GM23338 (cell line): ENCODE measurements at regions not wholly inside any gene's neighbourhood (a gene's known extent, or its start where the extent isn't known, plus 50 kb on each side); places are given as distances from the start of the nearest gene placed in this dataset.

ENCODE experiments used
- ATAC-seq: fragments of 200-7000 bp; cut with Tn5 transposase; 3 replicates; pipeline ENCODE4 v1.9.1; 2020
- DNase-seq: peaks from one replicate; pipeline ENCODE4 v3.0.0-alpha.2; 2015; ENCODE audit warnings: low spot score
- H2AFZ ChIP-seq: fragments of 200-600 bp; sonication (generic); 2 replicates; pipeline ENCODE4 v1.8.0; 2016; ENCODE audit warnings: antibody characterized with exemption, mild to moderate bottlenecking, moderate library complexity
- H3F3A ChIP-seq: fragments of 200-600 bp; sonication (generic); replicated peaks from 2 replicates; pipeline ENCODE4 v1.8.0; 2017; ENCODE audit warnings: antibody characterized with exemption, mixed run types, low read depth
- H3K27ac ChIP-seq: fragments of 200-600 bp; sonication (generic); 2 replicates; pipeline ENCODE4 v1.6.1; 2016; ENCODE audit warnings: low read depth
- H3K27me3 ChIP-seq: fragments of 200-600 bp; sonication (generic); 2 replicates; pipeline ENCODE4 v1.8.0; 2016; ENCODE audit warnings: mild to moderate bottlenecking, mixed run types, moderate library complexity; ENCODE audit not compliant: insufficient read depth
- H3K36me3 ChIP-seq: fragments of 200-600 bp; sonication (generic); 2 replicates; pipeline ENCODE4 v1.8.0; 2016; ENCODE audit warnings: mild to moderate bottlenecking; ENCODE audit not compliant: insufficient read depth
- H3K4me1 ChIP-seq: fragments of 200-600 bp; sonication (generic); 2 replicates; pipeline ENCODE4 v1.8.0; 2016; ENCODE audit warnings: mild to moderate bottlenecking, moderate library complexity; ENCODE audit not compliant: insufficient read depth
- H3K4me2 ChIP-seq: fragments of 200-600 bp; sonication (generic); 2 replicates; pipeline ENCODE4 v1.7.1; 2017; ENCODE audit warnings: mixed run types
- H3K4me3 ChIP-seq: fragments of 200-600 bp; sonication (generic); 2 replicates; pipeline ENCODE4 v1.6.1; 2016; ENCODE audit warnings: mixed run types
- H3K79me2 ChIP-seq: fragments of 200-600 bp; sonication (generic); replicated peaks from 2 replicates; pipeline ENCODE4 v1.8.0; 2017; ENCODE audit warnings: mild to moderate bottlenecking; ENCODE audit not compliant: insufficient read depth
- H3K9me2 ChIP-seq: fragments of 200-600 bp; sonication (generic); 2 replicates; pipeline ENCODE4 v1.8.0; 2017; ENCODE audit not compliant: insufficient read depth
- H4K20me1 ChIP-seq: fragments of 200-600 bp; sonication (generic); replicated peaks from 2 replicates; pipeline ENCODE4 v1.8.0; 2017; ENCODE audit warnings: mild to moderate bottlenecking; ENCODE audit not compliant: insufficient read depth
- H3K27ac Mint-ChIP-seq: 2 replicates; pipeline ENCODE4 v1.8.0; 2020; ENCODE audit warnings: inconsistent platforms, mild to moderate bottlenecking, moderate library complexity, mixed read lengths
- H3K27me3 Mint-ChIP-seq: 3 replicates; pipeline ENCODE4 v1.8.0; 2022; ENCODE audit warnings: low read depth, mild to moderate bottlenecking, moderate library complexity, mixed read lengths, inconsistent platforms; ENCODE audit not compliant: insufficient read depth, poor library complexity
- H3K36me3 Mint-ChIP-seq: 3 replicates; pipeline ENCODE4 v1.8.0; 2021; ENCODE audit warnings: low read depth, mild to moderate bottlenecking, inconsistent platforms, moderate library complexity, mixed read lengths
- H3K4me1 Mint-ChIP-seq: 3 replicates; pipeline ENCODE4 v1.8.0; 2020; ENCODE audit warnings: mild to moderate bottlenecking, inconsistent platforms, mixed read lengths
- H3K4me3 Mint-ChIP-seq: 3 replicates; pipeline ENCODE4 v1.8.0; 2021; ENCODE audit warnings: moderate library complexity, mild to moderate bottlenecking, inconsistent platforms, mixed read lengths
- H3K9me3 Mint-ChIP-seq: 3 replicates; pipeline ENCODE4 v1.8.0; 2020; ENCODE audit warnings: moderate library complexity, mild to moderate bottlenecking, inconsistent platforms, mixed read lengths
- CREB1 ChIP-seq: fragments of 250-450 bp; sonication (Bioruptor Pico); IDR thresholded peaks from 2 replicates; pipeline ENCODE4 v1.5.0; 2020; ENCODE audit warnings: low read depth, mild to moderate bottlenecking, moderate library complexity
- NANOG ChIP-seq: IDR thresholded peaks from 2 replicates; pipeline ENCODE4 v1.6.1; 2016; ENCODE audit warnings: antibody characterized with exemption, borderline replicate concordance
- POLR2AphosphoS5 ChIP-seq: IDR thresholded peaks from 2 replicates; pipeline ENCODE4 v1.6.1; 2016; ENCODE audit warnings: antibody characterized with exemption, low read depth
- STAT1 ChIP-seq: IDR thresholded peaks from one replicate; pipeline ENCODE4 v1.6.1; 2016; ENCODE audit warnings: antibody characterized with exemption; ENCODE audit not compliant: unreplicated experiment
- ZNF331 ChIP-seq: fragments of 250-450 bp; sonication (Bioruptor Pico); IDR thresholded peaks from 2 replicates; pipeline ENCODE4 v1.5.0; 2020; ENCODE audit warnings: low read depth, mild to moderate bottlenecking, moderate library complexity
- TF ChIP-seq, protein P1 (sequence below): IDR thresholded peaks from one replicate; pipeline ENCODE4 v1.6.1; 2018; ENCODE audit warnings: antibody characterized with exemption; ENCODE audit not compliant: unreplicated experiment
- TF ChIP-seq, protein P2 (sequence below): fragments of 250-450 bp; sonication (Bioruptor Pico); IDR thresholded peaks from 2 replicates; pipeline ENCODE4 v1.5.0; 2020; ENCODE audit warnings: mild to moderate bottlenecking, moderate library complexity

DNA sequence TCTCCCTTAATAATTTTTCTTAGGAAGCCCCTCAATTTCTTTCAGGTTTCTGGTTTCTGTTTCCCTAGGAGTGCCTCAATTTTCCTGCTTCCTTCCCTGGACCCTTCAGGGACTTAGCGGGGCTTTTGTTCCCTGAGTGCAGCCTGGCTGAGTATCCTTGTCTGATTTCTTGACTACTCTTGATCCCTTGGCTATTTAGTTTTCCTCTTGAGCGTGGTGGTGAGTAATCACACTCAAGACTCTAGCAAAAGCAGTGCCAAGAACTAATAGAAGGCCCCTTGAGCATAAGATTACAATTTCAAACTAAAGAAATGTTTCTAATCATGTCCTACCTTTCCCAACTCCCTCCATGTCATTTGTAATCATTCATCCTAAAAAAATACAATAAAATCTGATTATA is 94.3 kb upstream of the C3orf80 start (continued):
- TF ChIP-seq, protein P1, sequence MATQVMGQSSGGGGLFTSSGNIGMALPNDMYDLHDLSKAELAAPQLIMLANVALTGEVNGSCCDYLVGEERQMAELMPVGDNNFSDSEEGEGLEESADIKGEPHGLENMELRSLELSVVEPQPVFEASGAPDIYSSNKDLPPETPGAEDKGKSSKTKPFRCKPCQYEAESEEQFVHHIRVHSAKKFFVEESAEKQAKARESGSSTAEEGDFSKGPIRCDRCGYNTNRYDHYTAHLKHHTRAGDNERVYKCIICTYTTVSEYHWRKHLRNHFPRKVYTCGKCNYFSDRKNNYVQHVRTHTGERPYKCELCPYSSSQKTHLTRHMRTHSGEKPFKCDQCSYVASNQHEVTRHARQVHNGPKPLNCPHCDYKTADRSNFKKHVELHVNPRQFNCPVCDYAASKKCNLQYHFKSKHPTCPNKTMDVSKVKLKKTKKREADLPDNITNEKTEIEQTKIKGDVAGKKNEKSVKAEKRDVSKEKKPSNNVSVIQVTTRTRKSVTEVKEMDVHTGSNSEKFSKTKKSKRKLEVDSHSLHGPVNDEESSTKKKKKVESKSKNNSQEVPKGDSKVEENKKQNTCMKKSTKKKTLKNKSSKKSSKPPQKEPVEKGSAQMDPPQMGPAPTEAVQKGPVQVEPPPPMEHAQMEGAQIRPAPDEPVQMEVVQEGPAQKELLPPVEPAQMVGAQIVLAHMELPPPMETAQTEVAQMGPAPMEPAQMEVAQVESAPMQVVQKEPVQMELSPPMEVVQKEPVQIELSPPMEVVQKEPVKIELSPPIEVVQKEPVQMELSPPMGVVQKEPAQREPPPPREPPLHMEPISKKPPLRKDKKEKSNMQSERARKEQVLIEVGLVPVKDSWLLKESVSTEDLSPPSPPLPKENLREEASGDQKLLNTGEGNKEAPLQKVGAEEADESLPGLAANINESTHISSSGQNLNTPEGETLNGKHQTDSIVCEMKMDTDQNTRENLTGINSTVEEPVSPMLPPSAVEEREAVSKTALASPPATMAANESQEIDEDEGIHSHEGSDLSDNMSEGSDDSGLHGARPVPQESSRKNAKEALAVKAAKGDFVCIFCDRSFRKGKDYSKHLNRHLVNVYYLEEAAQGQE: no peak
- no peak for TF ChIP-seq STAT1
- TF ChIP-seq, protein P2, sequence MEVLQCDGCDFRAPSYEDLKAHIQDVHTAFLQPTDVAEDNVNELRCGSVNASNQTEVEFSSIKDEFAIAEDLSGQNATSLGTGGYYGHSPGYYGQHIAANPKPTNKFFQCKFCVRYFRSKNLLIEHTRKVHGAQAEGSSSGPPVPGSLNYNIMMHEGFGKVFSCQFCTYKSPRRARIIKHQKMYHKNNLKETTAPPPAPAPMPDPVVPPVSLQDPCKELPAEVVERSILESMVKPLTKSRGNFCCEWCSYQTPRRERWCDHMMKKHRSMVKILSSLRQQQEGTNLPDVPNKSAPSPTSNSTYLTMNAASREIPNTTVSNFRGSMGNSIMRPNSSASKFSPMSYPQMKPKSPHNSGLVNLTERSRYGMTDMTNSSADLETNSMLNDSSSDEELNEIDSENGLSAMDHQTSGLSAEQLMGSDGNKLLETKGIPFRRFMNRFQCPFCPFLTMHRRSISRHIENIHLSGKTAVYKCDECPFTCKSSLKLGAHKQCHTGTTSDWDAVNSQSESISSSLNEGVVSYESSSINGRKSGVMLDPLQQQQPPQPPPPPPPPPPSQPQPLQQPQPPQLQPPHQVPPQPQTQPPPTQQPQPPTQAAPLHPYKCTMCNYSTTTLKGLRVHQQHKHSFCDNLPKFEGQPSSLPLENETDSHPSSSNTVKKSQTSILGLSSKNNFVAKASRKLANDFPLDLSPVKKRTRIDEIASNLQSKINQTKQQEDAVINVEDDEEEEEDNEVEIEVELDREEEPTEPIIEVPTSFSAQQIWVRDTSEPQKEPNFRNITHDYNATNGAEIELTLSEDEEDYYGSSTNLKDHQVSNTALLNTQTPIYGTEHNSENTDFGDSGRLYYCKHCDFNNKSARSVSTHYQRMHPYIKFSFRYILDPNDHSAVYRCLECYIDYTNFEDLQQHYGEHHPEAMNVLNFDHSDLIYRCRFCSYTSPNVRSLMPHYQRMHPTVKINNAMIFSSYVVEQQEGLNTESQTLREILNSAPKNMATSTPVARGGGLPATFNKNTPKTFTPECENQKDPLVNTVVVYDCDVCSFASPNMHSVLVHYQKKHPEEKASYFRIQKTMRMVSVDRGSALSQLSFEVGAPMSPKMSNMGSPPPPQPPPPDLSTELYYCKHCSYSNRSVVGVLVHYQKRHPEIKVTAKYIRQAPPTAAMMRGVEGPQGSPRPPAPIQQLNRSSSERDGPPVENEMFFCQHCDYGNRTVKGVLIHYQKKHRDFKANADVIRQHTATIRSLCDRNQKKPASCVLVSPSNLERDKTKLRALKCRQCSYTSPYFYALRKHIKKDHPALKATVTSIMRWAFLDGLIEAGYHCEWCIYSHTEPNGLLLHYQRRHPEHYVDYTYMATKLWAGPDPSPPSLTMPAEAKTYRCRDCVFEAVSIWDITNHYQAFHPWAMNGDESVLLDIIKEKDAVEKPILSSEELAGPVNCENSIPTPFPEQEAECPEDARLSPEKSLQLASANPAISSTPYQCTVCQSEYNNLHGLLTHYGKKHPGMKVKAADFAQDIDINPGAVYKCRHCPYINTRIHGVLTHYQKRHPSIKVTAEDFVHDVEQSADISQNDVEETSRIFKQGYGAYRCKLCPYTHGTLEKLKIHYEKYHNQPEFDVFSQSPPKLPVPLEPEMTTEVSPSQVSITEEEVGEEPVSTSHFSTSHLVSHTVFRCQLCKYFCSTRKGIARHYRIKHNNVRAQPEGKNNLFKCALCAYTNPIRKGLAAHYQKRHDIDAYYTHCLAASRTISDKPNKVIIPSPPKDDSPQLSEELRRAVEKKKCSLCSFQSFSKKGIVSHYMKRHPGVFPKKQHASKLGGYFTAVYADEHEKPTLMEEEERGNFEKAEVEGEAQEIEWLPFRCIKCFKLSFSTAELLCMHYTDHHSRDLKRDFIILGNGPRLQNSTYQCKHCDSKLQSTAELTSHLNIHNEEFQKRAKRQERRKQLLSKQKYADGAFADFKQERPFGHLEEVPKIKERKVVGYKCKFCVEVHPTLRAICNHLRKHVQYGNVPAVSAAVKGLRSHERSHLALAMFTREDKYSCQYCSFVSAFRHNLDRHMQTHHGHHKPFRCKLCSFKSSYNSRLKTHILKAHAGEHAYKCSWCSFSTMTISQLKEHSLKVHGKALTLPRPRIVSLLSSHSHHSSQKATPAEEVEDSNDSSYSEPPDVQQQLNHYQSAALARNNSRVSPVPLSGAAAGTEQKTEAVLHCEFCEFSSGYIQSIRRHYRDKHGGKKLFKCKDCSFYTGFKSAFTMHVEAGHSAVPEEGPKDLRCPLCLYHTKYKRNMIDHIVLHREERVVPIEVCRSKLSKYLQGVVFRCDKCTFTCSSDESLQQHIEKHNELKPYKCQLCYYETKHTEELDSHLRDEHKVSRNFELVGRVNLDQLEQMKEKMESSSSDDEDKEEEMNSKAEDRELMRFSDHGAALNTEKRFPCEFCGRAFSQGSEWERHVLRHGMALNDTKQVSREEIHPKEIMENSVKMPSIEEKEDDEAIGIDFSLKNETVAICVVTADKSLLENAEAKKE: no peak
- no peak for TF ChIP-seq CREB1 (CRISPR knock-in tag)
- TF ChIP-seq ZNF331 (CRISPR knock-in tag): no peak

DNA sequence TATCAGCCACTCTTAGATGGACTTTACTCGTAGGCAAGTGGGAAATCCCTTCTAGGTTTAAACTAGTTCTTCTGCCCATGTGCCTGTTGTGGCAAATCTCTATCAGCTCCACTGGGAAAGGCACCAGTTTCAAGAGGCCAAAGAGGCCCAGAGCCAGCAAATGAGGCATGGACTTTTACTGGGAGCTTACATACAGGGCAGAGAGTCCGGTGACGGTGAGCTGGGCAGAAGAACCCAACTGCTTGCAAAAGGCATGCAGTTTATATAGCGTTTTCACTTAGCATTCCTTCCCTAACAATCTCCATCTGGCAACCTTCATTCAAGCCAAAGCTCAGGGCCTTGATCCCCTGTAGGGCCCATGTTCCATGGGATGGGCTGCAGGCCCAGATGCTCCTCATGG is 93.0 kb upstream of the C3orf80 start:
- Histone ChIP-seq H3F3A (no peaks in the 10 kb centered on the region), H3K27me3 (no peaks in the 10 kb centered on the region), H3K9me2 (peaks cover 8% of the 10 kb centered on the region), H4K20me1 (no peaks in the 10 kb centered on the region), H3K79me2 (no peaks in the 10 kb centered on the region), H2AFZ (no peak overlapping the region), H3K27ac (no peak overlapping the region), H3K4me1 (no peaks in the 10 kb centered on the region), H3K36me3 (no peaks in the 10 kb centered on the region), H3K4me3 (no peak overlapping the region), H3K4me2 (no peak overlapping the region)
- Mint-ChIP-seq H3K36me3 (no peaks in the 10 kb centered on the region), H3K4me3 (no peak overlapping the region), H3K4me1 (no peaks in the 10 kb centered on the region; the same call in 1 of the 3 replicates), H3K27ac (no peak overlapping the region), H3K9me3 (no peaks in the 10 kb centered on the region), H3K27me3 (peaks cover 2% of the 10 kb centered on the region)
- DNase-seq (no peak), ATAC-seq (no peak)
- TF ChIP-seq NANOG: no peak
- TF ChIP-seq STAT1: no peak
- TF ChIP-seq, protein P2: no peak
- TF ChIP-seq POLR2AphosphoS5: no peak
